Neural cell (in vitro differentiated cells): ENCODE measurements at regions not wholly inside any gene's neighbourhood (a gene's known extent, or its start where the extent isn't known, plus 50 kb on each side); places are given as distances from the start of the nearest gene placed in this dataset.

Source experiments
- H2AFZ ChIP-seq: fragments of 200-600, 300-800 bp; sonication (generic), shearing (Covaris generic); 2 replicates; pipeline ENCODE4 v1.6.0; 2014; ENCODE audit warnings: low read depth, mild to moderate bottlenecking, antibody characterized with exemption, low read length, moderate library complexity
- H3F3A ChIP-seq: fragments of 200-600 bp; shearing (Covaris generic); 2 replicates; pipeline ENCODE4 v1.6.1; 2016; ENCODE audit warnings: mild to moderate bottlenecking, moderate library complexity, mixed read lengths, antibody characterized with exemption, low read length; ENCODE audit not compliant: insufficient read depth, poor library complexity, severe bottlenecking
- H3K27ac ChIP-seq: fragments of 200-600, 300-800 bp; sonication (generic), shearing (Covaris generic); 2 replicates; pipeline ENCODE4 v1.5.1; 2014; ENCODE audit warnings: mild to moderate bottlenecking, low read length, moderate library complexity
- H3K27me3 ChIP-seq: fragments of 300-800, 200-600 bp; sonication (generic), shearing (Covaris generic); 2 replicates; pipeline ENCODE4 v1.6.0; 2014; ENCODE audit warnings: mild to moderate bottlenecking, low read depth, low read length, moderate library complexity; ENCODE audit not compliant: insufficient read depth
- H3K36me3 ChIP-seq: fragments of 300-800, 200-600 bp; sonication (generic), shearing (Covaris generic); 2 replicates; pipeline ENCODE4 v1.5.1; 2014; ENCODE audit warnings: mild to moderate bottlenecking, antibody characterized with exemption, low read length, moderate library complexity; ENCODE audit not compliant: insufficient read depth
- H3K4me2 ChIP-seq: fragments of 300-800, 200-600 bp; sonication (generic), shearing (Covaris generic); 2 replicates; pipeline ENCODE4 v1.6.0; 2014; ENCODE audit warnings: mild to moderate bottlenecking, low read length
- H3K4me3 ChIP-seq: fragments of 300-800, 200-600 bp; sonication (generic), shearing (Covaris generic); 2 replicates; pipeline ENCODE4 v1.5.1; 2014; ENCODE audit warnings: mild to moderate bottlenecking, low read length, moderate library complexity
- H3K79me2 ChIP-seq: fragments of 200-600 bp; shearing (Covaris generic); replicated peaks from 2 replicates; pipeline ENCODE4 v1.6.0; 2014; ENCODE audit warnings: mild to moderate bottlenecking, low read length, moderate library complexity; ENCODE audit not compliant: insufficient read depth
- H3K9ac ChIP-seq: fragments of 300-800, 200-600 bp; sonication (generic), shearing (Covaris generic); 2 replicates; pipeline ENCODE4 v1.6.1; 2016; ENCODE audit warnings: mild to moderate bottlenecking, low read length, mixed read lengths
- H3K9me2 ChIP-seq: fragments of 200-600 bp; shearing (Covaris generic); 2 replicates; pipeline ENCODE4 v1.6.1; 2016; ENCODE audit warnings: mild to moderate bottlenecking, low read length, mixed read lengths; ENCODE audit not compliant: insufficient read depth
- H3K9me3 ChIP-seq: fragments of 200-600, 300-800 bp; sonication (generic), shearing (Covaris generic); 2 replicates; pipeline ENCODE4 v1.6.1; 2016; ENCODE audit warnings: mild to moderate bottlenecking, mixed run types, low read length, moderate library complexity, mixed read lengths
- H4K20me1 ChIP-seq: fragments of 200-600 bp; shearing (Covaris generic); 2 replicates; pipeline ENCODE4 v1.6.1; 2016; ENCODE audit warnings: mild to moderate bottlenecking, mixed run types; ENCODE audit not compliant: insufficient read depth
- EP300 ChIP-seq: fragments of 450-650 bp; conservative IDR thresholded peaks from 2 replicates; pipeline ENCODE4 v1.6.1; 2014; ENCODE audit warnings: antibody characterized with exemption, mild to moderate bottlenecking, moderate library complexity; ENCODE audit not compliant: poor library complexity, severe bottlenecking
- EZH2 ChIP-seq: fragments of 200-600, 300-800 bp; shearing (Covaris generic), sonication (generic); IDR thresholded peaks from 2 replicates; pipeline ENCODE4 v1.6.1; 2014; ENCODE audit warnings: antibody characterized with exemption, low read length, borderline replicate concordance, mild to moderate bottlenecking; ENCODE audit not compliant: insufficient read depth, poor library complexity, severe bottlenecking
- MXI1 ChIP-seq: fragments of 450-650 bp; conservative IDR thresholded peaks from 2 replicates; pipeline ENCODE4 v1.6.1; 2014; ENCODE audit warnings: antibody characterized with exemption, mild to moderate bottlenecking; ENCODE audit not compliant: poor library complexity, severe bottlenecking
- POLR2AphosphoS5 ChIP-seq: IDR thresholded peaks from 2 replicates; pipeline ENCODE4 v1.6.1; 2012
- RAD21 ChIP-seq: fragments of 450-650 bp; conservative IDR thresholded peaks from 2 replicates; pipeline ENCODE4 v1.6.1; 2014; ENCODE audit warnings: antibody characterized with exemption, mild to moderate bottlenecking, moderate library complexity
- SMC3 ChIP-seq: fragments of 450-650 bp; conservative IDR thresholded peaks from 2 replicates; pipeline ENCODE4 v1.6.1; 2014; ENCODE audit warnings: antibody characterized with exemption, mild to moderate bottlenecking, moderate library complexity; ENCODE audit not compliant: poor library complexity
- TF ChIP-seq, protein P1 (sequence below): fragments of 450-650 bp; IDR thresholded peaks from 2 replicates; pipeline ENCODE4 v1.5.1; 2014; ENCODE audit warnings: antibody characterized with exemption, mild to moderate bottlenecking, moderate library complexity; ENCODE audit not compliant: poor library complexity, severe bottlenecking
- TF ChIP-seq, protein P2 (sequence below): IDR thresholded peaks from 2 replicates; pipeline ENCODE4 v1.6.1; 2012; ENCODE audit warnings: borderline replicate concordance

DNA sequence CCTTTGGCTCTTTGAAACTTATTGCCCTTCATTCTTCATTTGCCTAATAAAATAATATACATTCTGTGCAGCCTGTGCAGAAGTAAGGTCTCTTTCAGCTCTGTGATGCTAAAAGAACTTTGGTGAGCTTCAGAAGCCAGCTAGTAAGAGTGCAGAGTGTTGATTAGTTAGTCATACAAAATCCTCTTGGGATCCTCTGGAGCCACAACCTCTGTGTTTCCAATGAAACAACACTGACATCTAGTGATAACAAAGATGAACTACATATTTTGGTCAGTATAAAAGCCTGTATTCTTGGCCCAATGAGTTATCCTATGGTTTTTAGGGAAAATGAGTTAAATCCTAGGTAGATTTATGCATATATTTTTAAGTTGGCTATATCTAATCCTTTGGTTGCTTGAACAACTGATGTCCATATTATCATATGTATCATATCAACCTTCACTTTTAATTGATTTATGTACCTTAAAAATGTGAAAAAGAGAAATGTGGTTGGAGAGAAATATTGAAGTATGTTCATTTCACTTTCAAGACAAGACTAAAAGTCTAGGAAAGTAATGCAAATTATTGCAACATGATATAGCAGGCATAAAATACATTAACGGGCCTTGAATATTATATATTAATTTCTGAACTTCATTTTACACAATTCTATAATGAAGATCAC, 158.4 kb downstream of the KLHL28 start:
- H2AFZ ChIP-seq, result no peak overlapping the region
- H3K27me3 ChIP-seq, result no peaks in the 10 kb centered on the region
- no peak overlapping the region for H3K4me2 ChIP-seq
- H3F3A ChIP-seq, result no peaks in the 10 kb centered on the region
- TF ChIP-seq MXI1 (no peak), POLR2AphosphoS5 (no peak), RAD21 (peak; percentile 95), EP300 (no peak), SMC3 (peak; percentile 86), EZH2 (no peak)
- TF ChIP-seq, protein P1, sequence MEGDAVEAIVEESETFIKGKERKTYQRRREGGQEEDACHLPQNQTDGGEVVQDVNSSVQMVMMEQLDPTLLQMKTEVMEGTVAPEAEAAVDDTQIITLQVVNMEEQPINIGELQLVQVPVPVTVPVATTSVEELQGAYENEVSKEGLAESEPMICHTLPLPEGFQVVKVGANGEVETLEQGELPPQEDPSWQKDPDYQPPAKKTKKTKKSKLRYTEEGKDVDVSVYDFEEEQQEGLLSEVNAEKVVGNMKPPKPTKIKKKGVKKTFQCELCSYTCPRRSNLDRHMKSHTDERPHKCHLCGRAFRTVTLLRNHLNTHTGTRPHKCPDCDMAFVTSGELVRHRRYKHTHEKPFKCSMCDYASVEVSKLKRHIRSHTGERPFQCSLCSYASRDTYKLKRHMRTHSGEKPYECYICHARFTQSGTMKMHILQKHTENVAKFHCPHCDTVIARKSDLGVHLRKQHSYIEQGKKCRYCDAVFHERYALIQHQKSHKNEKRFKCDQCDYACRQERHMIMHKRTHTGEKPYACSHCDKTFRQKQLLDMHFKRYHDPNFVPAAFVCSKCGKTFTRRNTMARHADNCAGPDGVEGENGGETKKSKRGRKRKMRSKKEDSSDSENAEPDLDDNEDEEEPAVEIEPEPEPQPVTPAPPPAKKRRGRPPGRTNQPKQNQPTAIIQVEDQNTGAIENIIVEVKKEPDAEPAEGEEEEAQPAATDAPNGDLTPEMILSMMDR, result peak; percentile 89
- TF ChIP-seq, protein P2, sequence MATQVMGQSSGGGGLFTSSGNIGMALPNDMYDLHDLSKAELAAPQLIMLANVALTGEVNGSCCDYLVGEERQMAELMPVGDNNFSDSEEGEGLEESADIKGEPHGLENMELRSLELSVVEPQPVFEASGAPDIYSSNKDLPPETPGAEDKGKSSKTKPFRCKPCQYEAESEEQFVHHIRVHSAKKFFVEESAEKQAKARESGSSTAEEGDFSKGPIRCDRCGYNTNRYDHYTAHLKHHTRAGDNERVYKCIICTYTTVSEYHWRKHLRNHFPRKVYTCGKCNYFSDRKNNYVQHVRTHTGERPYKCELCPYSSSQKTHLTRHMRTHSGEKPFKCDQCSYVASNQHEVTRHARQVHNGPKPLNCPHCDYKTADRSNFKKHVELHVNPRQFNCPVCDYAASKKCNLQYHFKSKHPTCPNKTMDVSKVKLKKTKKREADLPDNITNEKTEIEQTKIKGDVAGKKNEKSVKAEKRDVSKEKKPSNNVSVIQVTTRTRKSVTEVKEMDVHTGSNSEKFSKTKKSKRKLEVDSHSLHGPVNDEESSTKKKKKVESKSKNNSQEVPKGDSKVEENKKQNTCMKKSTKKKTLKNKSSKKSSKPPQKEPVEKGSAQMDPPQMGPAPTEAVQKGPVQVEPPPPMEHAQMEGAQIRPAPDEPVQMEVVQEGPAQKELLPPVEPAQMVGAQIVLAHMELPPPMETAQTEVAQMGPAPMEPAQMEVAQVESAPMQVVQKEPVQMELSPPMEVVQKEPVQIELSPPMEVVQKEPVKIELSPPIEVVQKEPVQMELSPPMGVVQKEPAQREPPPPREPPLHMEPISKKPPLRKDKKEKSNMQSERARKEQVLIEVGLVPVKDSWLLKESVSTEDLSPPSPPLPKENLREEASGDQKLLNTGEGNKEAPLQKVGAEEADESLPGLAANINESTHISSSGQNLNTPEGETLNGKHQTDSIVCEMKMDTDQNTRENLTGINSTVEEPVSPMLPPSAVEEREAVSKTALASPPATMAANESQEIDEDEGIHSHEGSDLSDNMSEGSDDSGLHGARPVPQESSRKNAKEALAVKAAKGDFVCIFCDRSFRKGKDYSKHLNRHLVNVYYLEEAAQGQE, result no peak
- no peaks in the 10 kb centered on the region for H3K9me2 ChIP-seq
- H3K9ac ChIP-seq, result no peak overlapping the region
- H3K36me3 ChIP-seq, result no peaks in the 10 kb centered on the region
- no peak overlapping the region for H3K4me3 ChIP-seq
- H3K79me2 ChIP-seq, result no peaks in the 10 kb centered on the region
- H3K27ac ChIP-seq, result no peak overlapping the region
- H3K9me3 ChIP-seq, result no peaks in the 10 kb centered on the region
- H4K20me1 ChIP-seq, result no peaks in the 10 kb centered on the region

DNA sequence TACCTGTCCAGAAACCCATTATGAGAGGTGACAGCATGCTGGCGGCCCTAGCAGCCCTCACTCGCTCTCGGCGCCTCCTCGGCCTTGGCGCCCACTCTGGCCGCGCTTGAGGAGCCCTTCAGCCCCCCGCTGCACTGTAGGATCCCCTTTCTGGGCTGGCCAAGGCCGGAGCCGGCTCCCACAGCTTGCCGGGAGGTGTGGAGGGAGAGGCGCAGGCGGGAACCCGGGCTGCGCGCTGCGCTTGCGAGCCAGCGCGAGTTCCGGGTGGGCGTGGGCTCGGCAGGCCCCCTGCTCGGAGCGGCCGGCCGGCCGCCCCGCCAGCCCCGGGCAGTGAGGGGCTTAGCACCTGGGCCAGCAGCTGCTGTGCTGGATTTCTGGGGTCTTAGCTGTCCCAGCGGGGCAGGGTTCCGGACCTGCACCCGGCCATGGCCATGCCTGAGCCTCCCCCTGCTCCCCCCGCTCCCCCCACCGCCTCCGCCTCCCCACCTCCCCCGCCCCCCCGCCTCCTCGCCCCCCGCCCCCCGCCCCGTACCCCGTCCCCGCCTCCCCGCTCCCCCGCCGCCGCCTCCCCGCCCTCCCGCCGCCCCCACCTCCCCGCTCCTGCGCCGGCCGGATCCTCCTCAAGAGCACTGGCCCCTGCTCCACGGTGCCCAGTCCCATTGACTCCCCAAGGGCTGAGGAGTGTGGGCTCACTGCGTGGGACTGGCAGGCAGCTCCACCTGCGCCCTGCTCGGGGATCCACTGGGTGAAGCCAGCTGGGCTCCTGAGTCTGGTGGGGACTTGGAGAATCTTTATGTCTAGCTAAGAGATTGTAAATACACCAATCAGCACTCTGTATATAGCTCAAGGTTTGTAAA, 163.1 kb downstream of the KLHL28 start:
- no peaks in the 10 kb centered on the region for H3K27me3 ChIP-seq
- no peaks in the 10 kb centered on the region for H3K79me2 ChIP-seq
- H3K36me3 ChIP-seq, result no peaks in the 10 kb centered on the region
- no peaks in the 10 kb centered on the region for H3K9me2 ChIP-seq
- H2AFZ ChIP-seq, result no peak overlapping the region
- H3K9ac ChIP-seq, result no peak overlapping the region
- no peaks in the 10 kb centered on the region for H3F3A ChIP-seq
- TF ChIP-seq EZH2, result no peak
- TF ChIP-seq MXI1, result no peak
- TF ChIP-seq EP300, result no peak
- no peak for TF ChIP-seq RAD21
- no peak for TF ChIP-seq SMC3
- no peaks in the 10 kb centered on the region for H4K20me1 ChIP-seq
- H3K9me3 ChIP-seq, result no peaks in the 10 kb centered on the region
- no peak overlapping the region for H3K4me3 ChIP-seq
- H3K27ac ChIP-seq, result no peak overlapping the region
- no peak overlapping the region for H3K4me2 ChIP-seq
